Esophagus muscularis mucosa (tissue), 4 donors: ENCODE measurements at regions not wholly inside any gene's neighbourhood (a gene's known extent, or its start where the extent isn't known, plus 50 kb on each side); places are given as distances from the start of the nearest gene placed in this dataset.

Experiments used
- DNase-seq: peaks from one replicate; pipeline ENCODE4 v3.0.0-alpha.2; 2017; ENCODE audit errors: extremely low spot score
- H3K27ac ChIP-seq, 4 donors: fragments of 200-600 bp; sonication (generic); replicated peaks in 1 of 4; 1 replicate in 3 of 4; 2 replicates in 1 of 4; pipeline ENCODE4 v1.5.1; 2016 to 2019; ENCODE audit warnings: mild to moderate bottlenecking in 1 of 4
- H3K27me3 ChIP-seq, 4 donors: fragments of 200-600 bp; sonication (generic); one replicate each; pipeline versions ENCODE4 v1.5.1 to v1.6.0; 2016 to 2019
- H3K36me3 ChIP-seq, 4 donors: fragments of 200-600 bp; sonication (generic); one replicate each; pipeline ENCODE4 v1.5.1; 2016 to 2019
- H3K4me1 ChIP-seq, 4 donors: fragments of 200-600 bp; sonication (generic); one replicate each; pipeline ENCODE4 v1.5.1; 2016 to 2019
- H3K4me3 ChIP-seq, 4 donors: fragments of 200-600 bp; sonication (generic); 1 replicate in 2 of 4; 2 replicates in 2 of 4; pipeline ENCODE4 v1.5.1; 2016 to 2019; ENCODE audit warnings: mild to moderate bottlenecking in 4 of 4, moderate library complexity in 1 of 4
- H3K9me3 ChIP-seq, 4 donors: fragments of 200-600 bp; sonication (generic); 1 replicate in 3 of 4; 2 replicates in 1 of 4; pipeline ENCODE4 v1.5.1; 2016 to 2019
- EP300 ChIP-seq: sonication (generic); formaldehyde crosslinking; IDR thresholded peaks from one replicate; pipeline ENCODE4 v1.6.1; 2017; ENCODE audit warnings: antibody characterized with exemption
- POLR2A ChIP-seq: fragments of 450-650 bp; IDR thresholded peaks from one replicate; pipeline ENCODE4 v1.6.1; 2017; ENCODE audit warnings: antibody characterized with exemption, moderate library complexity, mild to moderate bottlenecking, low read depth
- POLR2AphosphoS5 ChIP-seq, 2 donors: sonication (generic); formaldehyde crosslinking; IDR thresholded peaks; one replicate each; pipeline ENCODE4 v1.6.1; 2017; ENCODE audit warnings: antibody characterized with exemption in 2 of 2
- WGBS: methylation state at CpG from one replicate; pipeline ENCODE4 v1.1.5; 2018; 5-methylcytosine and 5-hydroxymethylcytosine counted together
- intact Hi-C: fragments of 100-400 bp; cut with DNase I; formaldehyde crosslinking; loops from one replicate; pipeline ENCODE4 v1.15.1; 2023
- TF ChIP-seq, protein P1 (sequence below), 3 experiments: fragments of 200-600 bp in 2 of 3; fragments of 450-650 bp in 1 of 3; sonication (generic) in 2 of 3; IDR thresholded peaks; one replicate each; pipeline ENCODE4 v1.5.1; 2017 to 2019; ENCODE audit warnings: antibody characterized with exemption in 3 of 3, mild to moderate bottlenecking in 2 of 3, moderate library complexity in 1 of 3

- 97% methylated on average over 4 of the region's 4 CpGs for WGBS
- Histone ChIP-seq H3K36me3 (no peaks in the 10 kb centered on the region), H3K27me3 (no peaks in the 10 kb centered on the region), H3K27ac (no peak overlapping the region), H3K9me3 (no peaks in the 10 kb centered on the region), H3K4me1 (no peaks in the 10 kb centered on the region), H3K4me3 (no peak overlapping the region)
- DNase-seq = peak; percentile 39
- TF ChIP-seq EP300 (no peak), POLR2AphosphoS5 (IDR thresholded peaks at IDR 0.05) (no peak), POLR2A (no peak)
- TF ChIP-seq, protein P1, sequence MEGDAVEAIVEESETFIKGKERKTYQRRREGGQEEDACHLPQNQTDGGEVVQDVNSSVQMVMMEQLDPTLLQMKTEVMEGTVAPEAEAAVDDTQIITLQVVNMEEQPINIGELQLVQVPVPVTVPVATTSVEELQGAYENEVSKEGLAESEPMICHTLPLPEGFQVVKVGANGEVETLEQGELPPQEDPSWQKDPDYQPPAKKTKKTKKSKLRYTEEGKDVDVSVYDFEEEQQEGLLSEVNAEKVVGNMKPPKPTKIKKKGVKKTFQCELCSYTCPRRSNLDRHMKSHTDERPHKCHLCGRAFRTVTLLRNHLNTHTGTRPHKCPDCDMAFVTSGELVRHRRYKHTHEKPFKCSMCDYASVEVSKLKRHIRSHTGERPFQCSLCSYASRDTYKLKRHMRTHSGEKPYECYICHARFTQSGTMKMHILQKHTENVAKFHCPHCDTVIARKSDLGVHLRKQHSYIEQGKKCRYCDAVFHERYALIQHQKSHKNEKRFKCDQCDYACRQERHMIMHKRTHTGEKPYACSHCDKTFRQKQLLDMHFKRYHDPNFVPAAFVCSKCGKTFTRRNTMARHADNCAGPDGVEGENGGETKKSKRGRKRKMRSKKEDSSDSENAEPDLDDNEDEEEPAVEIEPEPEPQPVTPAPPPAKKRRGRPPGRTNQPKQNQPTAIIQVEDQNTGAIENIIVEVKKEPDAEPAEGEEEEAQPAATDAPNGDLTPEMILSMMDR (IDR thresholded peaks at IDR 0.05) = no peak
- intact Hi-C loops = no loop called here
Observed at GRCh38 chr4:38242101-38242500, 281.9 kb downstream of the PTTG2 start.

- Histone ChIP-seq H3K4me3 (no peak overlapping the region), H3K9me3 (no peaks in the 10 kb centered on the region), H3K27me3 (no peaks in the 10 kb centered on the region), H3K27ac (no peak overlapping the region), H3K4me1 (no peaks in the 10 kb centered on the region), H3K36me3 (no peaks in the 10 kb centered on the region)
- intact Hi-C loops = no loop called here
- no peak for TF ChIP-seq POLR2A
- no peak for TF ChIP-seq EP300
- TF ChIP-seq, protein P1 (IDR thresholded peaks at IDR 0.05) = no peak
- 62% methylated on average over 4 of the region's 4 CpGs for WGBS
- peak; percentile 84 for DNase-seq
Observed at GRCh38 chr4:38242822-38243387, 282.7 kb downstream of the PTTG2 start.

- Histone ChIP-seq H3K27ac (no peak overlapping the region), H3K9me3 (no peaks in the 10 kb centered on the region), H3K36me3 (no peaks in the 10 kb centered on the region), H3K4me3 (no peak overlapping the region), H3K27me3 (no peaks in the 10 kb centered on the region), H3K4me1 (no peaks in the 10 kb centered on the region)
- no peak for DNase-seq
- intact Hi-C loops = no loop called here
- 78% methylated on average over 5 of the region's 6 CpGs for WGBS
- TF ChIP-seq, protein P1 (IDR thresholded peaks at IDR 0.05) = no peak
Observed at GRCh38 chr4:38243388-38244053, 283.3 kb downstream of the PTTG2 start.

- H3K4me1 ChIP-seq = no peaks in the 10 kb centered on the region
- no peak for TF ChIP-seq EP300
- TF ChIP-seq POLR2A = no peak
- TF ChIP-seq POLR2AphosphoS5 (IDR thresholded peaks at IDR 0.05) = no peak
- TF ChIP-seq, protein P1 (IDR thresholded peaks at IDR 0.05) = no peak
- intact Hi-C loops = no loop called here
- H3K27ac ChIP-seq = no peak overlapping the region
- WGBS = 78% methylated on average over 1 of the region's 1 CpG
- no peak overlapping the region for H3K4me3 ChIP-seq
- H3K9me3 ChIP-seq = peaks cover 0 to 9% (median 6%) of the 10 kb centered on the region in 4 donors
- DNase-seq = no peak
- no peaks in the 10 kb centered on the region for H3K36me3 ChIP-seq
- H3K27me3 ChIP-seq = no peaks in the 10 kb centered on the region
Observed at GRCh38 chr4:38254825-38255224, 294.6 kb downstream of the PTTG2 start.

DNA sequence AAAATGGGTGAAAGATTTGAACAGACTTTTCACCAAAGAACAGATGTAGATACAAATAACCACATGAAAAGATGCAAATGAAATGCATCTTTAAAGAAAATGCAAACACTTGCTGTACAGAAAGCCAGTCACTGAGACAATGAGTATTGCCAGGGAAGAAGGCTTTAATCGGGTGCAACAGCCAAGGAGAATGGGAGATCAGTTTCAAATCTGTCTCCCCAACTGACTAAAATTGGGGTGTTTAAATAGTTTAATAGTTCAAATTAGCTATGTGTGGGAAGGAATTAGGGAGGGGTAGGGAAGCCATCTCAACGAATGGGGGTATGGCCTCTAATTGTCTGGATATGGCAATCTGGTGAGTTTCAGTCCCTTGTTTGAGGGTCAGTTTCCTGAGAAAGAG lies 295.4 kb downstream of the PTTG2 start:
- Histone ChIP-seq H3K4me3 (no peak overlapping the region), H3K9me3 (peaks cover 0 to 2% (median under 1%) of the 10 kb centered on the region in 4 donors), H3K27me3 (no peaks in the 10 kb centered on the region), H3K4me1 (no peaks in the 10 kb centered on the region), H3K27ac (no peak overlapping the region), H3K36me3 (no peaks in the 10 kb centered on the region)
- intact Hi-C loops = no loop called here
- 93% methylated on average over 2 of the region's 2 CpGs for WGBS
- DNase-seq = peak; percentile 8
- TF ChIP-seq POLR2A (no peak), POLR2AphosphoS5 (IDR thresholded peaks at IDR 0.05) (no peak), EP300 (no peak)
- TF ChIP-seq, protein P1 (IDR thresholded peaks at IDR 0.05) = no peak
